ENCODE measurements at regions not wholly inside any gene's neighbourhood (a gene's known extent, or its start where the extent isn't known, plus 50 kb on each side); places are given as distances from the start of the nearest gene placed in this dataset.

DNA sequence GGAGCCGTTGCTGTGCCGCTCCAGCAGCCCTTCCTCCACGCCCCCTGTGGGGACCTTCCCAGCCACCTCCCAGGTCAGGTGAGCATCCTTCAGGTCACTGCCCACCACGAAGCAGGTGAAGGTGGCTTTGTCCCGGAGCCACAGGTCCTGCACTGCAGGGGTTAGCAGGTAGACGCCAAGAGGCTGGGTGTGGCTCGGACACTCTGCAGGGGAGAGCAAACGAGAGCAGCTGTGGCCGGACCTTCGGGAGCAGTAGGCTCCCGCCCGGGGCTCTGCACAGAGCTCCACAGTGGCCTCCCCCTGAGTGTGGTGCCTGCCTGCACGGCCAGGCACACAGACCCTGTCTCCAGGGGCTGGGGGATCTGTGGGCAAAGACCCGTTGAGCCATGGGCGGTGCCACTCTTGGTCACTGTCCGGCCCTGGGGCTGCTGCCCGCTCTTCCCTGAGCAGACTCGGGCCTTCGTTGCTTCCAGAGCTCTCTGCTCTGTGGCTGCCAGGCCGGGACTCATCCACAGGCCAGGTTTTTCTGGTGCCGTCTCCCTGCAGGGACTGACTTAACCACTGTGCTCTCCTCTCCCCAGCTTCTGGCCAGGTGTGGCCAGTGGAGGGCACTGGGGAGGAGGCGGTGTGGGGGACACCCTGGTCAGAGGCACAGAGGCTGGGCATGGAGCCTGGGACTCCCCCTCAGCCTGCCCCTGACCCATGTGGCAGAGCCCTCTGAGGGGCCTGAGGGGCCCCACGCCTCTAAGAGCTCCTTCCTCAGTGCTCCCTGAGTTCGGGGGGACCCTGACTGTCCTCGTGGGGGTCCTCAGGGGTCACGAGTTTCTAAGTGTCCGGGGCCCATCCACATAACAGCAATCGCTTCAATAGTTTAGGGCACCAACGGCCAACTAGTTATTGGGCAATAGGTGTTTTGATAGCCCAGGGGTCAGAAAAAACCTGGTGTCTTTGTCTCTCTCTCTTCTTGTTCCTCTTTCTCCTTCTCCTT, 314.9 kb downstream of the TMEM121 start:
- TF ChIP-seq CTCF (conservative IDR thresholded peaks at IDR 0.05; ENCODE audit: low read depth in 2 of 2), result no peak
- no peak for TF ChIP-seq EZH2 (IDR thresholded peaks at IDR 0.05; ENCODE audit: low read depth, unreplicated experiment)
- TF ChIP-seq, protein P1, sequence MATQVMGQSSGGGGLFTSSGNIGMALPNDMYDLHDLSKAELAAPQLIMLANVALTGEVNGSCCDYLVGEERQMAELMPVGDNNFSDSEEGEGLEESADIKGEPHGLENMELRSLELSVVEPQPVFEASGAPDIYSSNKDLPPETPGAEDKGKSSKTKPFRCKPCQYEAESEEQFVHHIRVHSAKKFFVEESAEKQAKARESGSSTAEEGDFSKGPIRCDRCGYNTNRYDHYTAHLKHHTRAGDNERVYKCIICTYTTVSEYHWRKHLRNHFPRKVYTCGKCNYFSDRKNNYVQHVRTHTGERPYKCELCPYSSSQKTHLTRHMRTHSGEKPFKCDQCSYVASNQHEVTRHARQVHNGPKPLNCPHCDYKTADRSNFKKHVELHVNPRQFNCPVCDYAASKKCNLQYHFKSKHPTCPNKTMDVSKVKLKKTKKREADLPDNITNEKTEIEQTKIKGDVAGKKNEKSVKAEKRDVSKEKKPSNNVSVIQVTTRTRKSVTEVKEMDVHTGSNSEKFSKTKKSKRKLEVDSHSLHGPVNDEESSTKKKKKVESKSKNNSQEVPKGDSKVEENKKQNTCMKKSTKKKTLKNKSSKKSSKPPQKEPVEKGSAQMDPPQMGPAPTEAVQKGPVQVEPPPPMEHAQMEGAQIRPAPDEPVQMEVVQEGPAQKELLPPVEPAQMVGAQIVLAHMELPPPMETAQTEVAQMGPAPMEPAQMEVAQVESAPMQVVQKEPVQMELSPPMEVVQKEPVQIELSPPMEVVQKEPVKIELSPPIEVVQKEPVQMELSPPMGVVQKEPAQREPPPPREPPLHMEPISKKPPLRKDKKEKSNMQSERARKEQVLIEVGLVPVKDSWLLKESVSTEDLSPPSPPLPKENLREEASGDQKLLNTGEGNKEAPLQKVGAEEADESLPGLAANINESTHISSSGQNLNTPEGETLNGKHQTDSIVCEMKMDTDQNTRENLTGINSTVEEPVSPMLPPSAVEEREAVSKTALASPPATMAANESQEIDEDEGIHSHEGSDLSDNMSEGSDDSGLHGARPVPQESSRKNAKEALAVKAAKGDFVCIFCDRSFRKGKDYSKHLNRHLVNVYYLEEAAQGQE (IDR thresholded peaks at IDR 0.05; ENCODE audit: unreplicated experiment), result no peak
- TF ChIP-seq CREB1 (CRISPR knock-in tag; IDR thresholded peaks at IDR 0.05; ENCODE audit: low read depth), result no peak
- no peak for TF ChIP-seq POLR2AphosphoS5 (IDR thresholded peaks at IDR 0.05; ENCODE audit: low read depth)
- no peak for TF ChIP-seq EZH2phosphoT487 (IDR thresholded peaks at IDR 0.05; ENCODE audit: unreplicated experiment)
- TF ChIP-seq ZNF331 (CRISPR knock-in tag; IDR thresholded peaks at IDR 0.05; ENCODE audit: low read depth), result no peak
- TF ChIP-seq JUNB (IDR thresholded peaks at IDR 0.05; ENCODE audit: unreplicated experiment), result no peak
- TF ChIP-seq STAT1 (IDR thresholded peaks at IDR 0.05; ENCODE audit: unreplicated experiment), result no peak
